HFFc6 (cell line): ENCODE measurements at regions not wholly inside any gene's neighbourhood (a gene's known extent, or its start where the extent isn't known, plus 50 kb on each side); places are given as distances from the start of the nearest gene placed in this dataset.
A peak's percentile ranks its signal among the peaks of the same experiment; 100 is the strongest.

Source experiments
- DNase-seq: peaks from one replicate; pipeline ENCODE4 v3.0.0-alpha.2; 2018
- H3K27ac Mint-ChIP-seq: 2 replicates; pipeline ENCODE4 v1.8.0; 2020; ENCODE audit warnings: mild to moderate bottlenecking, mixed read lengths
- H3K27me3 Mint-ChIP-seq: 2 replicates; pipeline ENCODE4 v1.8.0; 2021; ENCODE audit warnings: mild to moderate bottlenecking, moderate library complexity, mixed read lengths; ENCODE audit not compliant: insufficient read depth
- H3K36me3 Mint-ChIP-seq: 2 replicates; pipeline ENCODE4 v1.8.0; 2021; ENCODE audit warnings: low read depth, mixed read lengths
- H3K4me1 Mint-ChIP-seq: 2 replicates; pipeline ENCODE4 v1.8.0; 2020; ENCODE audit warnings: low read depth, mixed read lengths
- H3K4me3 Mint-ChIP-seq: 2 replicates; pipeline ENCODE4 v1.8.0; 2020; ENCODE audit warnings: mild to moderate bottlenecking, moderate library complexity, mixed read lengths
- H3K9me3 Mint-ChIP-seq: 2 replicates; pipeline ENCODE4 v1.8.0; 2020; ENCODE audit warnings: mild to moderate bottlenecking, mixed read lengths
- TF ChIP-seq, protein P1 (sequence below): fragments of 200-600 bp; sonication (generic); IDR thresholded peaks from 2 replicates; pipeline ENCODE4 v1.5.0; 2021; ENCODE audit warnings: antibody characterized with exemption, mild to moderate bottlenecking

DNA sequence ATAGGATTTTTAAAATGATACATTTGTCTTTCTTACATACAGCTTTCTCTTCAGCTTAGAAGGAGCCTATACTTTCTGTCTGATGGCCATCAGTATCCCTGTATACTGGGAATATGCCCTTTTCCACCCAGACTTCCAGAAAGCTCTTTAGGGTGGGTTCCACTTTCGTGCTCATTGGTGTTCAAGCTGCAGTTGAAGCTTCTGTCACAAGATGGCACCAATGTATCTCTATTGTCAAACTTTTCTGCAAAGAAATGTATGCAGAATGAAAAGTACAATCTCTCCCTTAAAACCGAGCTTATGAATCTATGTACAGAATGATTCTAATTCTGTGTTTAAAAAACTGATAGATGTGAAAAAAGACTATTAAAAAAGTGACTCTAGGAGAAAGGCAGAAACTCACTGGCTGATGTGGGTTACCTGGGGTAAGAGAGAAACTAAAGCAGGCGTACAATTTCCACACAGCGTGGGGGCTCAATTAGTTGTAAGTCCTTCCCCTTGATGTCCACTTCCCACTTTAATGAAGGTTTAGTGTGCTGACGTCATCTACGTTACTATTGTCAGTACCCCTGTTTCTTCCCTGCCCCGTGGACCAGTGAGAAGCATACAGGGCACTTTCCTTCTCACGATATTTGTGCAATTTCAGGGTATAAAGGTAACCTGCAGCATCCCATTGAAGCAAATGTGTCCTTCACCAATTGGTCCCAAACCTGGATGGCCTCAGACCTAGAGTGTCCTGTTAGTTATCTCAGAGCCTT lies 57.3 kb upstream of the TCEAL2 start:
- DNase-seq: peak; percentile 19
- Mint-ChIP-seq H3K9me3 (no peaks in the 10 kb centered on the region; the same call in 1 of the 2 replicates), H3K36me3 (no peaks in the 10 kb centered on the region), H3K27me3 (no peaks in the 10 kb centered on the region), H3K4me3 (no peak overlapping the region), H3K27ac (no peak overlapping the region), H3K4me1 (peaks cover 4% of the 10 kb centered on the region; the same call in 1 of the 2 replicates)
- TF ChIP-seq, protein P1, sequence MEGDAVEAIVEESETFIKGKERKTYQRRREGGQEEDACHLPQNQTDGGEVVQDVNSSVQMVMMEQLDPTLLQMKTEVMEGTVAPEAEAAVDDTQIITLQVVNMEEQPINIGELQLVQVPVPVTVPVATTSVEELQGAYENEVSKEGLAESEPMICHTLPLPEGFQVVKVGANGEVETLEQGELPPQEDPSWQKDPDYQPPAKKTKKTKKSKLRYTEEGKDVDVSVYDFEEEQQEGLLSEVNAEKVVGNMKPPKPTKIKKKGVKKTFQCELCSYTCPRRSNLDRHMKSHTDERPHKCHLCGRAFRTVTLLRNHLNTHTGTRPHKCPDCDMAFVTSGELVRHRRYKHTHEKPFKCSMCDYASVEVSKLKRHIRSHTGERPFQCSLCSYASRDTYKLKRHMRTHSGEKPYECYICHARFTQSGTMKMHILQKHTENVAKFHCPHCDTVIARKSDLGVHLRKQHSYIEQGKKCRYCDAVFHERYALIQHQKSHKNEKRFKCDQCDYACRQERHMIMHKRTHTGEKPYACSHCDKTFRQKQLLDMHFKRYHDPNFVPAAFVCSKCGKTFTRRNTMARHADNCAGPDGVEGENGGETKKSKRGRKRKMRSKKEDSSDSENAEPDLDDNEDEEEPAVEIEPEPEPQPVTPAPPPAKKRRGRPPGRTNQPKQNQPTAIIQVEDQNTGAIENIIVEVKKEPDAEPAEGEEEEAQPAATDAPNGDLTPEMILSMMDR: peak; percentile 69

DNA sequence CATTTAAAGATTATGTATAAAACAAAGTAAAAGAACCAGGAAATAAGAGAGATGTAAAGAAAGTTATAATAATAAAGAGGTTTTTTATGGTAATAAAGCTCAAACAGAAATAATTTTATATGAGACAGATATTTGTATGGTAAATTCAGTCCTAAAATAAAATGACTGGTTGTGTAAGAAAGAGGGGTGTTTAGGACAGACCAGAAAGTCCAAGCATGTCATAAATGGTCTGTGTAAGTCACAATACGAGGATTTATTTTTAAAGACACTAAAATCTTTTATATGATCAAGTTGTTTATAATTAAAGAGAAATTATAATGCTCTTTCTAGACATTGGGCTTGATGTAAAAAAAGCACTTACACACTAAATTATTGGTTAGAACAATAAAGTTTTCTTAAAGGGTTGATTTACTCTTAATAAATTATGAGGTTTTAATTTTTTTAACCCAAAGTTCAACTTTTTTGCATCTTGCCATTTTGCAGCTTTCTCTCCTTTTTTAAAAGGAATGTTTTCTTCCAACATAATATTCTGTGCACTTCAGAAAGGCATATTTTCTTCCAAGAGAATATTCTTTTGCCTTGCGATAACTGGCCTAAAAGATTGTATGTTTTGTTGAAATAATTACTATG lies 61.9 kb upstream of the TCEAL2 start:
- Mint-ChIP-seq H3K4me3 (no peak overlapping the region), H3K27ac (no peak overlapping the region), H3K4me1 (peaks cover 15% of the 10 kb centered on the region; the same call in 1 of the 2 replicates), H3K27me3 (no peaks in the 10 kb centered on the region; the same call in 1 of the 2 replicates), H3K9me3 (no peaks in the 10 kb centered on the region; the same call in 1 of the 2 replicates), H3K36me3 (no peaks in the 10 kb centered on the region)
- no peak for DNase-seq
- TF ChIP-seq, protein P1: no peak

DNA sequence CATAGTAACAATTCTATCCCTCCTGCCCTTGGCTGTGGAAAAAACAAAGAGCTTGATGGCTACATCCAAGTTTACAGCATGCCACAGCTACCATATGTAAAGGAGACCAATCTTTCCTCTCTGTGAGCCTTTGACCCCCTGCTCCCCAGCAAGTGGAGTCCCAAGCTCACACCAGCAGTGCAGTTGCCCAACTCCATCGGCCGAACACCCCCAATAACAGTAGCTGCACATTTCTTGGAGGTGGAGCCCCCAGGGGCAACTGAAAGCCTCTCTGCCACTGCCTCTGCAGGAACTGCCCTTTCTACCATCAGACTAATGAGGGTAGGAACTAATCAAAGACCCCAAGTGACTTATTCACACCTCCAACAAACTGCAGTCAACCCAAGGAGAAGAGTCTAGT lies 81.0 kb upstream of the TCEAL2 start:
- DNase-seq: no peak
- no peaks in the 10 kb centered on the region for H3K36me3 Mint-ChIP-seq
- TF ChIP-seq, protein P1: no peak
- H3K27me3 Mint-ChIP-seq: no peaks in the 10 kb centered on the region
- H3K9me3 Mint-ChIP-seq: peaks cover 3% of the 10 kb centered on the region; the same call in 1 of the 2 replicates
- no peak overlapping the region for H3K4me3 Mint-ChIP-seq
- H3K27ac Mint-ChIP-seq: no peak overlapping the region
- peaks cover 6% of the 10 kb centered on the region; the same call in 1 of the 2 replicates for H3K4me1 Mint-ChIP-seq

DNA sequence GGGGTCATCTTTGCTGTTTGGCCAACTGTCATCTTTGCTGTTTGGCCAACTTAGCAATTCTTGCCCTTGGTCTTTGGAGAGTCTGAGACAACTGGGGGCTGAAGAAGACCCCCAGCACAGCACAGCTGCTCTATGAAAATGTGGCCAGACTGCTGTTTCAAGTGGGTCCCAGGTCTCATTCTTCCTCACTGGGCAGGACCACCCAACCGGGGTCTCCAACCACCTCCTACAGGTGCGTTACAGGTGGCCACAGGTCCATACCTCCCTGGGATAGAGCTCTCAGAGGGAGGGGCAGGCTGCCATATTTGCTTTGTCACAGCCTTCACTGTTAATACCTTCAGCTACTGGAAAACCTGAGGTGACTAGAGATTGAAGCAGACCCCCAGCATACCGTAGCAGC lies 82.1 kb upstream of the TCEAL2 start:
- Mint-ChIP-seq H3K27me3 (no peaks in the 10 kb centered on the region), H3K9me3 (peaks cover 3% of the 10 kb centered on the region; the same call in 1 of the 2 replicates), H3K4me3 (no peak overlapping the region), H3K27ac (no peak overlapping the region), H3K4me1 (peaks cover 6% of the 10 kb centered on the region; the same call in 1 of the 2 replicates), H3K36me3 (no peaks in the 10 kb centered on the region)
- TF ChIP-seq, protein P1: no peak
- no peak for DNase-seq

DNA sequence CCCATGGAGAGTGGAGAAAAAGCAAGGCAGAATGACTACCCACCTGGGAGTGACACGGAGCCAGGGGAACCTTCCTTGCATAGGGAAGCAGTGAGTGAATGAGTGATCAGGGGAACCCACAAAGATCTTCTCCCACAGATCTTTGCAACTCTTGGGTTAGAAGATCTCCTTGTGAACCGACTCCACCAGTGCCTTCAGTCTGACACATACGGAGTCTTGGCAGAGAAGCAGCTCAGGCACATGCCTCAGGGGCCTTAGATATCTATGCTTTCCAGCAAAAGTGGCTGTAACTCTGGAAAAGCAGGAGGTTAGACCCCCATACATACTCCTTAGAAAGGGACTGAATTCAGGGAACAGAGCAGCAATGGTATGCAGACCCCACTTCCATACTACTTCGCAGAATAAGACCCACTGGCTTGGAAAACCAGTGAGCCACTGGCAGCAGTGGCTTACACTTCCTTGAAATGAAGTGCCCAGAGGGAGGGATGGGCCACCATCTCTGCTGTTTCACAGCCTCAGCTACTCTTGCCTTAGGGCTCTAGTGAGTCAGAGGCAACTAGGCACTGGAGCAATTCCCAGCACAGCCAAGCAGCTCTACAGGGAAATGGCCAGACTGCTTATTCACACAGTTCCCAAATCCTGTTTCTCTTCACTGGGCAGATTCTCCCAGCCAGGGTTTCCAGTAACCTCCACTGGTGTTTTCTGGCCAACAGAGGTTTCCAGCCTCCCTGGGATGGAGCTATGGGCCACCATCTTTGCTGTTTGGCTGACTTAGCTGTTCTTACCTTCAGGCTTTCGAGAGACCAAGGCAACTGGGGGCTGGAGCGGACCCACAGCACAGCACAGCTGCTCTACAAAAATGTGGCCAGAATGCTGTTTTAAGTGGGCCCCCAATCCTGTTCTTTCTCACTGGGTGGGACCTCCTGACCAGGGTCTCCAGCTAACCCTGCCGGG lies 82.8 kb upstream of the TCEAL2 start:
- peak overlapping the region; percentile 76 for H3K27ac Mint-ChIP-seq
- no peaks in the 10 kb centered on the region; the same call in 1 of the 2 replicates for H3K9me3 Mint-ChIP-seq
- H3K4me1 Mint-ChIP-seq: peaks cover 6% of the 10 kb centered on the region; the same call in 1 of the 2 replicates
- TF ChIP-seq, protein P1: no peak
- no peaks in the 10 kb centered on the region; the same call in 1 of the 2 replicates for H3K27me3 Mint-ChIP-seq
- no peak overlapping the region for H3K4me3 Mint-ChIP-seq
- no peaks in the 10 kb centered on the region for H3K36me3 Mint-ChIP-seq
- DNase-seq: peak; percentile 85
